HG03175 (cell line): ENCODE measurements at regions not wholly inside any gene's neighbourhood (a gene's known extent, or its start where the extent isn't known, plus 50 kb on each side); places are given as distances from the start of the nearest gene placed in this dataset.

Experiments
- ATAC-seq: cut with Tn5 transposase; IDR thresholded peaks from one replicate; pipeline ENCODE4 v1.9.1; 2021; ENCODE audit warnings: mild to moderate bottlenecking, moderate library complexity; ENCODE audit not compliant: unreplicated experiment

DNA sequence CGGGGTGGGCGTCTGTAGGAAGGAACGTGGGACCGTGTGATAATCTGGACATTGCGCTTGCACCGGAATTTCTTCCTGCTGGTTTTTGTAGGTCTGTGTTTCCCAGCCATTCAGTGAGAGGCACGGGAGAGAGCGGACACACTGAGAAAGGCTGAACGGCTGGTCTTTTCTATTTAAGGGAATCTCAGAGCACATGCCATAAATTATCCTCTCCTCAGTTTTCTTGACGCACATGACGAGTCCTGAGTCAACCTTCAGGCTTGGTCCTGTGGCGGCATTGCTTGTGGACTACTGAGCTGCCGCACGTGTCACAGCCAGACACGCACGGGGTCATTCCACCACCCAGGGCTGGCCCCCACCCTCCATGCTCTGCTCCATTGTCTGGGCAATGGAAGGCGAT is 519.3 kb upstream of the ID2 start:
- ATAC-seq = no peak

DNA sequence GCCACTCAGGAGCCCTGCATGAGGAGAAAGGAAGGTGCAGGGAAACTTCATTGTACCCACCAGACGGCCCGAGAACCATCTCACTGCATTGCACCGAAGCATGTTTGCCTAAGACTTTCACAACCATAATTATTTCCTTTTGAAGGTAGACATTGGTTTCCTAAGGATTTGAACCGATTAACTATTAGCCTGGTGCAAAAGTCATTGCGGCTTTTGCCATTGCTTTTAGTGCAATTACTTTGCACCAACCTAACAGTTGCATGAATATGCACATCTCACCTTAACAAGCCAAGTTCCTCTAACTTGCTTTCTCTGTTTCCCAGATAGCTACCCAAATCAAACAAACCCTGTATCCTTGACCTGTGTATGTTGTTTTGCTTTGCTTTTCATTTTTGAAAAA is 516.3 kb upstream of the ID2 start:
- ATAC-seq = no peak

DNA sequence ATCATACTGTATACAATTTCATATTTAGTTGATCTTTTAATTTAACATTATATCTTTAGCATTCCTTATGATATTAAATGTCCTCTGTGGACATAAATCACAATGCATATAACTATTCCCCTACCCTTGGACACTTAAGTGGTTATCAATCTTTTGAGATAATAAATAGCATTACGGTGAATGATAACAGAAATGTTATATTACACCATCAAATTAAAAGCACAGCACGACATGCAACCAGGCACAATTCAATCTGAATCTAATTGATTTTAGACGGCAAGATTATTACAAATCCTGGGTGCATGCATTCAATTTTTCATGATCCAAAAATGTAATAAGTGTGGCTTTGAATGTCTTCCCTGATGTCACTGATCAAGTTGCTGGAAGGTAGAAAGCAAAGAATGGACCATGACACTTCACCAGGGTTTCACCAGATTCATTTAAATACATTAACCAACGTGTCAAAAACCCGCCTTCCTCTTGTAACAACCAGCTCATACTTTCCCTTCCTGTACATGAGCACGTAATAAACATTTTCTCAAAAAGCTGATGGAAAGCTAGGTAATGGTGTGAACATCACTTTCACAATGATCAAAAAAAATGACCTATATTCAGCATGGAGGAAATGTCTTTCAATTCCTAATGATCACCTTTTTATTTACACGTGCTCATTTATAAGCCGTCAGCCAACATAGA is 513.7 kb upstream of the ID2 start:
- no peak for ATAC-seq

DNA sequence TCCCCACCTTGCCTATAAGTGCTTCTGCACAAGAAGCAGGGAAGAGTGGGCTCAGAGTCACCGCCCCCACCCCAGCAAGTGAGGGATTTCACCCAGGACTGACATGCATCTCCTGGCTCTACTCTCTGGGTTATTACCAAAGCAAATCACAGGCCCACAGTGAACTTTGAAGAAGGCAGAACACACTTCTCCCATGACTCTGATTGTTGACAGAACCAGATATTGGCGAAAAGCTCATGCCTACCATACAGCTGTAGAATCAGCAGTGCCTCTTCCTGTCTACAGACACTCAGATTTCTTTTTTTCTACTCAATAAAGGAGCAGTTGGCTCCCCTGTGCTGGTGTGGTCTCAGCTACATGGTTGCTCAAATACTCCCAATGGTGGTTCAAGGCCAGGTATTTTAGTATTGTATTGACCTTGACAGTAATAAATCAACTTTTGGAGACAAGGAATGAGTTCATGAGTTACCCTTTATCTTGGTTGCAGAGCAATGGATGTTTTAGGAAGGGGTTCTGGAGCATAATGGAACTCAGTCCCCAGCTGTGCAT is 512.9 kb upstream of the ID2 start:
- ATAC-seq = no peak

DNA sequence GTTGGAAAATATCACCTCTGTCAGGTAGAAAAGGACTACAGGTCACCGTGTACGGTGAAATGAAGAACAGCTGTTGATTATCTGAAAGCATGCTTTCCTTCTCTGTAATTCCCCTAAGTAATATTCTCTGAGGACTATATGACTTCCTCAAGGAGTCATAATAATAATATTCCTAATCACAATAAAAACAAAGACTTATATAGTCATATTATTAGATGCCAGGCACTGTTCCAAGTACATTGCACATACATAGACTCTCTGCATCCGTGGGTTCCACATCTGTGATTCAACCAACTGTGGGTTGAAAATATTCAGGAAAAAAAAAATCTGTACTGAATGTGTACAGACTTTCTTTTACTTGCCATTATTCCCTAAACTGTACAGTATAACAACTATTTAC is 512.4 kb upstream of the ID2 start:
- no peak for ATAC-seq

DNA sequence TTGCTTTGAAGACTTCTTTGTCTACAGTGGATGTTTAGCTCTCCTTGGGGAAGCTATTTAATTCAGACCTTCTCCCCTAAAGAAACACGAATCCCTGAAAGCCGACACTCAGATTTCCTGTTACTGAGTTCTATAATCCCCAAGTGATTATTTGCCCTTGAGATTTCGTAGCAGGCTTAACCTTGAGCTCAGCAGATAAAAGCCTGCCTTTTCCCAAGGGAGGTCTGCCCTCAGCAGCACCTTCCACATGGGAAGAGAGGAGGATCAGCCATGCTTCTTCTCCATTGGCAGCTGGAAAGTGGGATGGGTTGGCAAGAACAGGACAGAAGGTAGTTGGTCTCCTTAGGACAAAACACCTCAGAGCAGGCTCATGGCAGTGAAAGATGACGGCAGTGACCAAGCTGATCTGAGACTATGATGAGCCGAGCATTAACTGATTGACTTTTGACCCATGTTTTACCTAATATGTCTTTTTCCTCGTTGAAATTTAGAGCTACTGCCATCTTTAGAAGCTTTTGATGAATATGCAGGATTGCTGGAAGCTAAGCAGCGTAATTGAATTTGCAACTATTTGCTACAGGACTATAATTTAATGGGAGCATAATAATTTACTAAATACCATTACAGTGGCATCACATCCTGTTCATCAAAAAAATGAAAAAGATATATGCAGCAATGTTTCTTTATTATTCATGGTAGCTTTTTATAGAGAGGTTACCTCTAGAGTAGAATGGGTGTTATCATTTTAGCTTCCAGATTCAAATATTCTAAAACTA is 511.1 kb upstream of the ID2 start:
- ATAC-seq = no peak

DNA sequence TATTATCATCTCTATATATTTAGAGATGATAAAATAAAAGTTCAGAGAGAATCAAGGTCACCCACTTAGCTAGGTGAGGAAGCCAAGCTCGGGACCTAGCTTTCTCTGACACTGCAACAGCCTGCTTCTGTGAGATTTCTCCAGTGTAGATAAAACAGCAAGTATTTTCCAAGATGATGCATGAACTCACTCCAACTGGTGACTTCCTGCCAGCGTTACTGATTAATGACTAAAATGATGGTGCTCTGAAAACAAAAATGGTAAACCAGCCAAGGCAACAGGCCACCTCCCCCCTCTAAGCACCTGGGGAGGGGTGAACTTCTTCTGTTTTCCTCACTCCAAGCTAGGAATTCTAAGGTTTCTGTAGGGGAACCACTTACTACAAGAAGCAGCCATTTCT is 510.2 kb upstream of the ID2 start:
- ATAC-seq = no peak

DNA sequence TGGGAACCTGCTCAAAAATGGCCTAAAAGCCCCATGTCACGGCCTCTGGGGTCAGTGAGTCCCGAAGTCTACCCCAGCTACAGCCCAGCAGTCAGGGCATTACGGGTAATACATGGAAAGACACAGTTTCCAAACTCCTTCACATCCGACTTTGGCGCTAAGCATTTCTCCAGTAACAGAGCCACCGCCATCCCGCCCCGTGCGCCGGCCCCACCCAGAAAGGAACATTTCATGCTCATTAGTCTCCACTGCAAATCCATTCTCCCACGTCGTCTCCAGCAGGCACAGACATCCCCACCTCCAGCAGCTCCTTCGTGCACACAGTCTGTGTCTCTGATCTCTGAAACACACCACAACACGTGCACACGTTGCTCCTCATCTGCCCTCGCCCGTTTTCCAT is 509.2 kb upstream of the ID2 start:
- ATAC-seq = no peak

DNA sequence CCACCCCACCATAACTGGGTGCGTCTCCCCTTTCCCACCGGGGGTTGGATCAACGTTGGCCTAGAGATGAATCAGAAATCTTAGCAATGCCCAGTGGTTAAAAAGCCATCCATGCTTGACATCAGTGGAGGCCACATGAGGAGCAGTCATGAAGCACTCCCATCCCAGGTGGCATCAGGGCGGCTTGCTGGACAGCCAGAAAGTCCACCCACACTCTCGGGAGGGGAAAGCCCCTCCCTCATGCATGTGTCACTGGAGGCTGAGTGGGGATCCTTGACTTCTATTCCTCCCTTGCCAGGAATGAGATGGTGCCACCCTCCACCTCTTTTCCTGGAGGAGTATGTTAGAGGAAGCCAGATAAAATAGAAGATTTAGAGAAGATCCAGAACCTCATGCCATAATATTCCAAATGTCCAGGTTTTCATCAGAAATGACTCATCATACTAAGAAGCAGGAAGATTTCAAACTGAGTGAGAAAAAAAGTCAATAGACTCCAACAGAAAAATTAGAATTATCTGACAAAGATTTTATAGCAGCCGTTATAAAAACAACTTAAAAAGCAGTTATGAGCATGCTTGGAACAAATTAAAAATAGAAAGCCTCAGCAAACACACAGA is 507.1 kb upstream of the ID2 start:
- ATAC-seq = no peak

DNA sequence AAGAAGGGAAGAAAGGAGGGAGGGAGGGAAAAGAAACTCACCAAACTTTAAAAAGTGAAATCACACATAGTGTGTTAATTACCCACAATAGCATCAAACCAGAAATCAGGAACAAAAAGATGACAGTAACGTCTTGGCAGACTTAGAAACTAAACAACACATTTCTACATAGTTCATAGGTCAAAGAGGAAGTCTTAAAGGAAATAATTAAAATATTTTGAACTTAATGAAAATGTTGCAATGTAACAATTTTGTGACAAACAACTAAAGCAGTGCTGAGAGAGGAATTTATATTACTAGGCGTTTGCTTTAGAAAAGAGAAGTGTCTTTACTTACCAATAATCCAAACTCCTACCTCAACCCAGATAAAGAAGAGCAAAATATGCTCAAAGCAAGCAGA is 505.0 kb upstream of the ID2 start:
- no peak for ATAC-seq

DNA sequence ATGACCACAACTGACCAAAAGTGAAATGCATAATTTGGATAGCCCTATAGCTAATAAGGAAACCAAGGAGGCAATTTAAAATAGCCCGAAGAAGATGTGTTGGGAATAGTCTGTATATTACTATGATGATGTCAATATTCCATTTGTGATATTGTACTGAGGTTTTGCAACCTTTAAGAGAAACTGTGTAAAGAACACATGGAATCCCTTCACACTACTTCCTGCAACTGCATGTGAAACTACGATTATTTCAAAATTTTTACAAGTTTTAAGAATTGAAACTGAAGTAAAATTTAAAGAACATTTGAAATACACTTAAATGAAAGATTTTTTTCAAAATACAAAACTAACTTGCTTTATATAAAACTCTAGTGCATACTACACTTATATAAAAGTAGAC is 504.3 kb upstream of the ID2 start:
- no peak for ATAC-seq

DNA sequence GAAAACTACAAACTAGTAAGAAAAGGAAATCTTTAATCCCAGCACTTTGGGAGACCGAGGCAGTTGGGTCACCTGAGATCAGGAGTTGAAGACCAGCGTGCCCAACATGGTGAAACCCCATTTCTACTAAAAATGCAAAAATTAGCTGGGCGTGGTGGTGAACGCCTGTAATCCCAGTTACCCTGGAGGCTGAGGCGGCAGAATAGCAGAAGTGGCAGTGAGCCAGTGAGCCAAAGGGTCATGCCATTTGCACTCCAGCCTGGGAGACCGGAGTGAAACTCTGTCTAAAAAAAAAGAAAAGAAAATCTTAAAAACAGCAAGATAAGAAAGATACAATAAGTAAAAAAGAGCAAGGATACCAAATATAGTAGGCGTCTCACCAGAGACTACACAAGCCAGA is 502.9 kb upstream of the ID2 start:
- no peak for ATAC-seq

DNA sequence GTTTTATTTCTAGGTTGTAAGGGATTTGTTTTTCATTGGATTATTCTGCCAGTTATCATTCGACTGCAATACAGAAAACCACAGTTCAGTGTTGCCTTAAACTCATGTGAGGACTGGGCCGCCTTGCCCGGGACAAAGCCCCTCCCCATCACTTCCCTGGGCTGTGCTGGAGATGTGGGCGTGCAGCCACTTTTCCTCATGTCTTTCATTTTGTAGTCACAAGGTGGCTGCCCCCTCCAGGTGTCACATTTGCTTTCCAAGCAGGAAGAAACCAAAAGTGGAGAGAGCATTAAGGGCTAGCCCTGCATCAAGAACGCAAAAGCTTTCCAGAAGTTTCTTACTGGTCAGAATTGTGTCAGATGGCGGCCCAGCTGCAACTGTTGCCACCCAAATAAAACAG is 492.5 kb upstream of the ID2 start:
- ATAC-seq = no peak

DNA sequence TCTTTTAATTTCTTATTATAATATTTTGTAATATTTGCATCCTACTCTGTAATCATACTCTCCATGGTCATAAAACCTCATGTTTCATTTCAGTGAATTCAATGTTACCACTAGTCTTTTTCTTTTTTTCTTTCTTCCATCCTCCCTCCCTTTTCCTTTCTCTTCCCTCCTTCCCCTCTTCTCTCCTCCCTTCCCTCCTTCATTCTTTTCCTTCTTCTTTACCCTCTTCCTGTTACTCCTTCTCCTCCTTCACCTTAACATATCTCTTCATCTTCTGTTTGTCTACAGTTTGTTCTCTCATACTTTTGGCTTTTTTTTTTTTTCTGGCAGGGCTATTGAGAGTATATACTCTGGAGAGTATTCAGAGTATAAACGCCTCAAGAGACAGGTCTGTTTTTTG is 491.6 kb upstream of the ID2 start:
- no peak for ATAC-seq

DNA sequence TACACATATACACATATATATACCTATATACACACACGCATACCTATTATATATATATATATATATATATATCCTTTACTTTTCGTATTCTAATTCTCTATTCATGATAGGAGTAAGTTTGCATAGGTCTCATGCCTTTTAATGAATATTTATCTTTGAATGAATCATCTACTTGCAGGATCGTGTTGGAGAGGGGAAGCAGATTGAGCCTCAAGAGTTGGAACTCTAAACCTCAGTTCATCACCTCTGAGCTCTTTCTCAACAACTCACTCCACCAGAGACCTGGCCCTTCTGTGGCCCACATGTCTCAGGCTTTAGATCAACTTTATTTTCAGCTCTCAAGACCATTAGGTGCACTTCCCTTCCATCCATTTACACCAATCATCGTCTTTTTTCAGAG is 490.4 kb upstream of the ID2 start:
- no peak for ATAC-seq

DNA sequence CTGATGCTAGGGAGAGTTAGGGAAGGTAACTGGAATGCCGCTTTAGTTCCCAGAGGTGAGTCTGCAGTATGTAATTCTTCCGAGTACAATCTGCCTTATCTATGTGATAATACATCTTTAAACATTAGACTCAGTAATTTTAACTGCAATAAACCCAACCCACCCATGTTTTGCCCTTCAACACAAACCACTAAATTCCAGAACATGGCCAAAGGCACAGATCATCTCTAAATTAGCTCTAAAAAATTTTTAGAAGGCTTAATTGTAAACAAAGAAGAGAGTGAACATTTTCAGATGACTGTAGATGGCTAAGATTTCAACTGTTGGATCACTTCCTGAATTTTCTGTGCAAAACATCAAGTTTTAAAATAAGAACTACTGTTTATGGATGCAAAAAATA is 488.7 kb upstream of the ID2 start:
- no peak for ATAC-seq

DNA sequence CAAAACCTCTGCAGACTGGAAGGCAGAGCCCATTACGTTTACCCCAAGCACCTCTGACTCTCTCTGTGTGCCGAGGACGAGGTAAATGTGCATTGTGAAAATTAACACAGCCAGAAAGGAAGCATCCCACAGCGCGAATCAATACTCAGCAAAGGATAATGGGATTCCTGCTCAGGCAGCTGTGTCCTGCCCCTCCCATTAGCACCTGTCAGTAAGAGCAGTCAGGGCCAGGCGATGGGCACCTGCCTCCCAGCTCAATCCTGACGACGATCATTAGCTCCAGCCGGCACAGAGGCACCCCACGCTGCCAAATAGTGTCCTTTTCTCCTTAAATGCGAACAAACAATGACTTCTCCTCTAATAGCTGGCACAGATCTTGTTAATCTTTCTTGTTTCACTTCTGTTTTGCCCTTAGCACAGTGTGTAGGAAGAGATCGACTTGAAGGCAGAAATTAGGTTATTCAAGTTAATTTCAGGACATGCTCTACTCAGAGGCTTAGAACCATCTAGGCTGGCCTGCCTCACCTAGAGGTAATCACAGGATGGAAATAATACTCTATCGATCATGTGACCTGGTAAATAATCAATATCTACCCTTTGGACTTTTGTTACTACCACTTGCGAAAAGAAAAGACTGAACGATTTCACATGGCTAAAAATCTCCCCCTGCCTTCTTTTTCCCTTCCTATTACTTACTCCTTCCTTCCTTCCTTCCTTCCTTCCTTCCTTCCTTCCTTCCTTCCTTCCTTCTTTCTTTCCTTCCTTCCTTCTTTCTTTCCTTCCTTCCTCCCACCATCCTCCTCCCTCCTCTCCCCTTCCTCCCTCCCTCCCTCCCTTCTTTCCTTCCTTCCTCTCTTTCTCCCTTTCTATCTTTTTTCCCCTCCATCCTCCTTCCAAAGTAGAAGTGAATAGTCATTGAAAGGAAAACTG is 487.9 kb upstream of the ID2 start:
- ATAC-seq = no peak

DNA sequence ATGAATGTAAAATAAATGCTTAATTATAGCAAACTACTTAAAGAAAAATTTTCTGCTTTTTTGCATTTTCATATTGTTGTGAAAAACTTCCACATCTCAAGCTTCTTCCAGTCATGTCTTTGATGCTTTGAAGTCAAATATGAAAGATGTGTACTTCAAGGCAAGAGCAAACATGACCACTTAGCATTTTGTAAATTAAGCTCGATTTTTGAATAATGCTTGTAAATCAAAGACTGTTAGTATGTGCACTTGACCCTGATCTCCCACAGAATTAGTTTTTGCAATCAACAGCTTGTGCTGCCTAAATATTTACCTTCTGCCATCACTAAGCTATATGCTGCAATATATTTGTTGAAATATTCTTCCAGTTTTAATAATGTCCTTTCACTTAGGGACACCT is 486.1 kb upstream of the ID2 start:
- no peak for ATAC-seq

DNA sequence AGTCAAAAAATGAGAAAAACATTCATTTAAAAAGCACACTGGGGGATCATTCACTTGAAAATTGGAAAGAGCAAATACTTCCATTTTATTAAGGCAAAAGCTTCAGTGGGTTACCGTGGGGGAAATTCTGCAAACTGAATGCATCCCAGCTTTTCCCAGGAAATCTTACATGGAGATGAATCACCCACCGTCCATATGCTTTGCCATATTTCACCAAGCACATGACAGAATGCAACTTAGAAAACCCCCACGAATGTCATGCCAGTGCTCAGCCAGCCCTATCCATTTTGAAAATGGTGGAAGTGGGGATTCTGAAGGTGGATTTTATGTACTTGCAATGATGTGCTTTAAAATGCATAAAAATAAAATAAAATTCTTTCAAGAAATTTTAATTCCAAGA is 485.5 kb upstream of the ID2 start:
- ATAC-seq = no peak

DNA sequence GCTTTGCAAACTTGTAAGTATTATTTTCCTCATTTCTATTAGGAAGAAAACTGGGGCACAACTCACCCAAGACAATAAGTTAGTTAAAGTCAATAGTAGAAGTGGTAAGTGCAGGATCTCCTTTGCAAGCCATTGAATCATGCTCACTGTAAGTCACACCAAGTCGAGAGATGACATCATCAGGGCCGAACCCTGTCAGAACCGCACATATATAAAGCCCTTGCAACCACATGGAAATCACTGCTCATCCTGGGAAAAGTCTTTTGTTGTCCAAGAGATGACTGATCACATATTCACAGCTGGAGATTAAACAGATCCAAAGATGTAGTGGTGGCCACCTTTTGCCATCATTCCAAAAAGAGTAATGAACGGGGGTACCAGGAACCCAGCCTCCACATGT is 484.8 kb upstream of the ID2 start:
- ATAC-seq = no peak

DNA sequence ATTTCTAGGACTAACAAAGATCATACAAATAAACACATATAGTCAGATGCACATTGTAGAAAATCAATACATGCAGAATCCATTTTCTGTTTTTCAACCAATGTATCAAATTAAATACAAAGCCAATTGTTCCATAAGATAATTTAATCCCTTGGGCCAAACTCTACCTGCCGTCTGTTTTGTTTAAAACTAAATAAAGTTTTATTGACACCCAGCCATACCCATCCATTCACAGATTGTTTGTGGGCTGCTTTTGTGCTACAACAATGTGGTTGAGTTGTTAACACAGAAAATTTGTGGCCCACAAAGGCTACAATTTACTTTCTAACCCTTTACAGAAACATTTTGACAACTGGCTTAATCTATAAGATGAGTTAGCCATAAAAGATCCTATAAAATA is 484.0 kb upstream of the ID2 start:
- ATAC-seq = no peak
